Sigmoid colon (tissue), 6 donors: ENCODE measurements at regions not wholly inside any gene's neighbourhood (a gene's known extent, or its start where the extent isn't known, plus 50 kb on each side); places are given as distances from the start of the nearest gene placed in this dataset.

ENCODE experiments used
- DNase-seq: peaks from one replicate; pipeline ENCODE4 v3.0.0-alpha.2; 2019
- H3K27ac ChIP-seq, 4 donors: fragments of 200-600 bp; sonication (generic); one replicate each; pipeline ENCODE4 v1.5.1; 2016 to 2019; ENCODE audit warnings: mild to moderate bottlenecking in 1 of 4
- H3K27me3 ChIP-seq, 3 donors: fragments of 200-600 bp; sonication (generic); one replicate each; pipeline ENCODE4 v1.5.1; 2019; ENCODE audit warnings: mild to moderate bottlenecking in 1 of 3
- H3K36me3 ChIP-seq, 4 donors: fragments of 200-600 bp; sonication (generic); one replicate each; pipeline ENCODE4 v1.5.1; 2016 to 2019
- H3K4me1 ChIP-seq, 4 donors: fragments of 200-600 bp; sonication (generic); one replicate each; pipeline ENCODE4 v1.5.1; 2017 to 2019
- H3K4me3 ChIP-seq, 4 donors: fragments of 200-600 bp; sonication (generic); one replicate each; pipeline ENCODE4 v1.5.1; 2017 to 2019; ENCODE audit warnings: mild to moderate bottlenecking in 2 of 4, moderate library complexity in 1 of 4
- H3K9me3 ChIP-seq, 4 donors: fragments of 200-600 bp in 3 of 4; sonication (generic) in 3 of 4; one replicate each; pipeline versions ENCODE4 v1.5.1 to v1.6.1; 2013 to 2019
- CTCF ChIP-seq, 4 experiments: fragments of 450-650 bp in 3 of 4; fragments of 200-600 bp in 1 of 4; IDR thresholded peaks; one replicate each; pipeline ENCODE4 v1.5.1; 2016 to 2019; ENCODE audit warnings: antibody characterized with exemption in 4 of 4, mild to moderate bottlenecking in 3 of 4, moderate library complexity in 2 of 4
- EP300 ChIP-seq, 4 donors: sonication (generic); formaldehyde crosslinking; IDR thresholded peaks; one replicate each; pipeline ENCODE4 v1.6.1; 2017; ENCODE audit warnings: antibody characterized with exemption in 4 of 4
- POLR2A ChIP-seq, 2 donors: fragments of 450-650 bp; IDR thresholded peaks; one replicate each; pipeline ENCODE4 v1.6.1; 2016; ENCODE audit warnings: antibody characterized with exemption in 2 of 2, mild to moderate bottlenecking in 2 of 2, moderate library complexity in 2 of 2
- POLR2AphosphoS5 ChIP-seq, 4 donors: sonication (generic); formaldehyde crosslinking; IDR thresholded peaks; one replicate each; pipeline ENCODE4 v1.6.1; 2017; ENCODE audit warnings: antibody characterized with exemption in 4 of 4
- WGBS, 2 donors: extraction: QIAGEN DNeasy Blood & Tissue Kit; methylation state at CpG; one replicate each; pipeline ENCODE4 v1.1.7; 2013; 5-methylcytosine and 5-hydroxymethylcytosine counted together
- intact Hi-C: fragments of 100-400 bp; cut with DNase I; formaldehyde crosslinking; loops from one replicate; pipeline ENCODE4 v1.15.1; 2023
- donor health status: healthy with polysubstance abuse.
- donor health status: healthy.

- H3K4me1 ChIP-seq, result no peaks in the 10 kb centered on the region
- H3K9me3 ChIP-seq, result no peaks in the 10 kb centered on the region
- WGBS, 2 donors, result 47% methylated on average over 8 of the region's 8 CpGs
- no peak for DNase-seq
- no peaks in the 10 kb centered on the region for H3K27me3 ChIP-seq
- TF ChIP-seq EP300 (IDR thresholded peaks at IDR 0.05) (no peak), CTCF (IDR thresholded peaks at IDR 0.05) (no peak), POLR2A (IDR thresholded peaks at IDR 0.05) (no peak), POLR2AphosphoS5 (IDR thresholded peaks at IDR 0.05) (no peak)
- no peaks in the 10 kb centered on the region for H3K36me3 ChIP-seq
- no peak overlapping the region for H3K4me3 ChIP-seq
- H3K27ac ChIP-seq, result no peak overlapping the region
- intact Hi-C loops, result no loop called here
These were observed 85.4 kb downstream of the TMEM167A start for GRCh38 chr5:82991678-82992323.

DNA sequence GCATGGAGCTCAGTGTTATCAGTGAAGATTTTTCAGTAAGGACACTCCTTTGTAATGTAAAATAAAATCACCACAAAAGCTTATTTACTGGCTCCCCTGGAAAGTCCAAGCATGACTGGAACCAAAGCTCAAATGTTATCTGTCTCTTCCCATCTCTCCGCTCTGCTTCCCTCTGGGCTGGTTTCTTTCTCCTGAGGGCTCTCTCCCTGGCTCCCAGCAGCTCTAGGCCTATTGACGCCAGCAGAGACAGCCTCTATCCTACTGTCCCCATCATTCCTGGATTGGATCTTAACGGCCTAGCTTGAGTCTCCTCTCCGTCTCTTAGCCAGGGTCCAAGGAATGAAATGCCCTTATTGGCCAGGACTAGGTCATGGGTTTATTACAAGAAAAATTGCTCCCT lies 86.1 kb downstream of the TMEM167A start:
- intact Hi-C loops, result no loop called here
- no peak overlapping the region for H3K27ac ChIP-seq
- no peak overlapping the region for H3K4me3 ChIP-seq
- no peaks in the 10 kb centered on the region for H3K27me3 ChIP-seq
- no peaks in the 10 kb centered on the region for H3K36me3 ChIP-seq
- no peak for DNase-seq
- 75 to 80% methylated on average over 4 of the region's 4 CpGs for WGBS, 2 donors
- no peaks in the 10 kb centered on the region for H3K4me1 ChIP-seq
- TF ChIP-seq EP300 (IDR thresholded peaks at IDR 0.05) (no peak), CTCF (IDR thresholded peaks at IDR 0.05) (no peak), POLR2AphosphoS5 (IDR thresholded peaks at IDR 0.05) (no peak), POLR2A (IDR thresholded peaks at IDR 0.05) (no peak)
- no peaks in the 10 kb centered on the region for H3K9me3 ChIP-seq

GRCh38 chr5:82987188-82987587 lies 90.0 kb downstream of the TMEM167A start:
- DNase-seq, result no peak
- TF ChIP-seq CTCF (IDR thresholded peaks at IDR 0.05), result no peak
- TF ChIP-seq POLR2A (IDR thresholded peaks at IDR 0.05), result no peak
- no peak for TF ChIP-seq EP300 (IDR thresholded peaks at IDR 0.05)
- no peak for TF ChIP-seq POLR2AphosphoS5 (IDR thresholded peaks at IDR 0.05)
- Histone ChIP-seq H3K27me3 (no peaks in the 10 kb centered on the region), H3K4me1 (no peaks in the 10 kb centered on the region), H3K27ac (no peak overlapping the region), H3K9me3 (no peaks in the 10 kb centered on the region), H3K4me3 (no peak overlapping the region), H3K36me3 (no peaks in the 10 kb centered on the region)
- 87 to 92% methylated on average over 2 of the region's 2 CpGs for WGBS, 2 donors
- intact Hi-C loops, result no loop called here

GRCh38 chr5:82986404-82986803 lies 90.8 kb downstream of the TMEM167A start:
- intact Hi-C loops, result no loop called here
- Histone ChIP-seq H3K27me3 (no peaks in the 10 kb centered on the region), H3K36me3 (no peaks in the 10 kb centered on the region), H3K9me3 (no peaks in the 10 kb centered on the region), H3K27ac (no peak overlapping the region), H3K4me3 (no peak overlapping the region), H3K4me1 (no peaks in the 10 kb centered on the region)
- DNase-seq, result no peak
- TF ChIP-seq CTCF (IDR thresholded peaks at IDR 0.05) (no peak), EP300 (IDR thresholded peaks at IDR 0.05) (no peak), POLR2A (IDR thresholded peaks at IDR 0.05) (no peak), POLR2AphosphoS5 (IDR thresholded peaks at IDR 0.05) (no peak)

- Histone ChIP-seq H3K27me3 (no peaks in the 10 kb centered on the region), H3K27ac (no peak overlapping the region), H3K36me3 (no peaks in the 10 kb centered on the region), H3K4me1 (no peaks in the 10 kb centered on the region), H3K9me3 (no peaks in the 10 kb centered on the region), H3K4me3 (no peak overlapping the region)
- 9 to 36% methylated on average over 2 of the region's 2 CpGs for WGBS, 2 donors
- TF ChIP-seq EP300 (IDR thresholded peaks at IDR 0.05) (no peak), CTCF (IDR thresholded peaks at IDR 0.05) (no peak), POLR2AphosphoS5 (IDR thresholded peaks at IDR 0.05) (no peak), POLR2A (IDR thresholded peaks at IDR 0.05) (no peak)
- DNase-seq, result no peak
- intact Hi-C loops, result no loop called here
These were observed 91.4 kb downstream of the TMEM167A start for GRCh38 chr5:82985763-82986162.
